ENCODE measurements at regions not wholly inside any gene's neighbourhood (a gene's known extent, or its start where the extent isn't known, plus 50 kb on each side); places are given as distances from the start of the nearest gene placed in this dataset.
"Not testable (repeated sequence)": the region's sequence is repeated elsewhere in the genome, so short reads cannot be mapped to it uniquely, and the experiment has no call there.

GRCh38 chr1:243074224-243074623 lies 180.9 kb downstream of the CEP170 start:
- H3K27me3 Mint-ChIP-seq; H3K4me1 Mint-ChIP-seq; H3K9me3 Mint-ChIP-seq; H3K27ac Mint-ChIP-seq; DNase-seq; H3K4me3 Mint-ChIP-seq; H3K36me3 Mint-ChIP-seq (ENCODE audit: low read depth); intact Hi-C loops (cut with micrococcal nuclease): not testable (repeated sequence)

GRCh38 chr1:243067056-243067455 lies 188.0 kb downstream of the CEP170 start:
- intact Hi-C loops (cut with micrococcal nuclease); H3K9me3 Mint-ChIP-seq; H3K27ac Mint-ChIP-seq; H3K4me1 Mint-ChIP-seq; H3K4me3 Mint-ChIP-seq; DNase-seq; H3K27me3 Mint-ChIP-seq; H3K36me3 Mint-ChIP-seq (ENCODE audit: low read depth): not testable (repeated sequence)

DNA sequence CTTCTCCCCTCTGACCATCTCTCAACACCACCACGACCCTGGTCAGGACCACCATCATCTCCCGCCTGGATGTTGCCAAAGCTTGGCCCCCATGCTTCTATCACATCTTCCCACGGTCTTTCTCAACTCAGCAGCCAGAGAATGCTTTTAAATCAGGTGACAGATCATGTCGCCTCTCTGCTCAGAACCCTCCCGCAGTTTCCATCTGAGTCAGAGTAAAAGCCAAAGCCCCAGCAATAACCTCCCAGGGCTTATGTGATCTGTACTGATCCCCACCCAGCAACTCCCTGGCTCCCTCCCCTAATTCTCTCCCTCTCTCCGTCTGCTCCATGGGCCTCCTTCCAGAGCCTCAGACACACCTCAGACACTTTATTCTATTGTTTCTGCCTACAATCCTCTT lies 193.1 kb downstream of the CEP170 start:
- H3K4me1 Mint-ChIP-seq; H3K4me3 Mint-ChIP-seq; intact Hi-C loops (cut with micrococcal nuclease); H3K36me3 Mint-ChIP-seq (ENCODE audit: low read depth); H3K9me3 Mint-ChIP-seq; H3K27me3 Mint-ChIP-seq; H3K27ac Mint-ChIP-seq; DNase-seq: not testable (repeated sequence)

- H3K36me3 Mint-ChIP-seq (ENCODE audit: low read depth); H3K27me3 Mint-ChIP-seq; DNase-seq; H3K27ac Mint-ChIP-seq; H3K4me3 Mint-ChIP-seq; intact Hi-C loops (cut with micrococcal nuclease); H3K9me3 Mint-ChIP-seq; H3K4me1 Mint-ChIP-seq: not testable (repeated sequence)
Observed at GRCh38 chr1:243055510-243055909, 199.6 kb downstream of the CEP170 start.

- H3K36me3 Mint-ChIP-seq (ENCODE audit: low read depth); H3K4me3 Mint-ChIP-seq; DNase-seq; H3K4me1 Mint-ChIP-seq; H3K27ac Mint-ChIP-seq; H3K27me3 Mint-ChIP-seq; intact Hi-C loops (cut with micrococcal nuclease); H3K9me3 Mint-ChIP-seq: not testable (repeated sequence)
Observed at GRCh38 chr1:243055091-243055490, 200.0 kb downstream of the CEP170 start.

DNA sequence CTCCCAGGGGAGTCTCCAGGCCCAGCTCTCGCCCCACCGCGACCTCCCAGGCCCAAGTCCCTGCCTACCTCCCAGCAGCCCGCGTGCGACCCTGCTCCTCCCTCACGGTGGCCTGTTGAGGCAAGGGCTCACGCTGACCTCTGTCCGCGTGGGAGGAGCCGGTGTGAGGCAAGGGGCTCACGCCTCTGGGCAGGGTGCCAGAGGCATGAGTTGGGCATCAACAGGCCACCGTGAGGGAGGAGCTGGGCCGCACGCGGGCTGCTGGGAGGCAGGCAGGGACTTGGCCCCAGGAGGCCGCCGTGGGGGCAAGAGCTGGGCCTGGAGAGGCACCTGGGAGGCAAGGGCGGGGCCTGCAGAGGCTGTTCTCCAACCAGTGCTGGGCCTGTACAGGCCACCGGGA lies 200.4 kb downstream of the CEP170 start:
- intact Hi-C loops (cut with micrococcal nuclease); H3K4me1 Mint-ChIP-seq; H3K27me3 Mint-ChIP-seq; H3K27ac Mint-ChIP-seq; H3K36me3 Mint-ChIP-seq (ENCODE audit: low read depth); H3K4me3 Mint-ChIP-seq; H3K9me3 Mint-ChIP-seq; DNase-seq: not testable (repeated sequence)

GRCh38 chr1:243053048-243053447 lies 202.0 kb downstream of the CEP170 start:
- intact Hi-C loops (cut with micrococcal nuclease); H3K36me3 Mint-ChIP-seq (ENCODE audit: low read depth): not testable (repeated sequence)

GRCh38 chr1:243050613-243051012 lies 204.5 kb downstream of the CEP170 start:
- H3K4me3 Mint-ChIP-seq; H3K36me3 Mint-ChIP-seq (ENCODE audit: low read depth); H3K4me1 Mint-ChIP-seq; H3K9me3 Mint-ChIP-seq; H3K27me3 Mint-ChIP-seq; intact Hi-C loops (cut with micrococcal nuclease); DNase-seq; H3K27ac Mint-ChIP-seq: not testable (repeated sequence)

More at GRCh38 chr1:243053048-243053447, 202.0 kb downstream of the CEP170 start:
- not testable (repeated sequence) for H3K27me3 Mint-ChIP-seq, H3K27ac Mint-ChIP-seq, H3K4me3 Mint-ChIP-seq, H3K4me1 Mint-ChIP-seq, DNase-seq, H3K9me3 Mint-ChIP-seq

- intact Hi-C loops (cut with micrococcal nuclease); H3K4me1 Mint-ChIP-seq; H3K27ac Mint-ChIP-seq; H3K4me3 Mint-ChIP-seq; H3K27me3 Mint-ChIP-seq; DNase-seq; H3K9me3 Mint-ChIP-seq; H3K36me3 Mint-ChIP-seq (ENCODE audit: low read depth): not testable (repeated sequence)
Observed at GRCh38 chr1:243049716-243050115, 205.4 kb downstream of the CEP170 start.

GRCh38 chr1:243021365-243021764 lies 233.7 kb downstream of the CEP170 start:
- H3K27me3 Mint-ChIP-seq; H3K4me1 Mint-ChIP-seq; H3K4me3 Mint-ChIP-seq; H3K9me3 Mint-ChIP-seq; H3K27ac Mint-ChIP-seq; DNase-seq; H3K36me3 Mint-ChIP-seq (ENCODE audit: low read depth); intact Hi-C loops (cut with micrococcal nuclease): not testable (repeated sequence)

GRCh38 chr1:243019030-243019635 lies 235.9 kb downstream of the CEP170 start:
- H3K36me3 Mint-ChIP-seq (ENCODE audit: low read depth); H3K9me3 Mint-ChIP-seq; H3K27ac Mint-ChIP-seq; intact Hi-C loops (cut with micrococcal nuclease); H3K27me3 Mint-ChIP-seq; H3K4me1 Mint-ChIP-seq; H3K4me3 Mint-ChIP-seq: not testable (repeated sequence)
- peak; percentile 84 for DNase-seq

DNA sequence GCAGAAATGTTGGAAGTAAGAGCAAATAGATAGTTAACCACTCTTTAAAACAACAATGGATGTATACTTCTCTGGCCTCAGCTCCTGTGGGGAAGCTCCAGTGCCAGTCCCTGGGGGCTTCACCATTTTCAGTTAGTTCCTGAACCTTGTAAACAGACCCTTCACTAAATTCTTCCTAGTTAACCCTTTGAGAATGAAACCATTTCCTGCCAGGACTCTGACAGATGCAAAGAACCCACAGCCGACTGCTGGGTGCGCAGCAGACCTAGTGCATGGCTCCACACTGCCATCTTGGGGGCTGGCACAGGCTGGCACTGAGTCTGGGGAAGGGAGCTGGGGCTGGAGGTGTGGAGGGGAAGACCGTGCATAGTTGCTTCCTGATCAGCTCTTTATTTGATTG lies 244.4 kb downstream of the CEP170 start:
- H3K36me3 Mint-ChIP-seq (ENCODE audit: low read depth); H3K27ac Mint-ChIP-seq; H3K27me3 Mint-ChIP-seq; H3K9me3 Mint-ChIP-seq; intact Hi-C loops (cut with micrococcal nuclease); H3K4me1 Mint-ChIP-seq; DNase-seq; H3K4me3 Mint-ChIP-seq: not testable (repeated sequence)

DNA sequence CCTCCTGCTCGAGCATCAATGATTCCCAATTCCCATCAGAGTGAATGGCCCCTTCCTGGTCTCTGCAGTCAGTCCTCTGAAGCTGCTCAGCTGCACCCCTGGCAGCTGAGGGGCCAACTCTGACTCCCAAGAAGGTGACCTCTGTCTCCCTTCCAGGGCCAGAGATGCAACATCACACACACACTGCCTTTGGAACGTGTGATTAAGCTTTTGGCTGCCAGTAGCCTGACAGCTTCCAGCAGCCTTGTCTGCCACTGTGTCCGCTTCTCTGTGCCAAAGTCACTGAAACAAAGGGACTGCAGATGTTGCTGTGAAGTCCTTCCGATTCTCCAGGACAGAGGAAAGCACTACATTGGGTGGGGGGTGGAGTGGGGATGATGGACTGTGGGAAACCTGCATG lies 254.1 kb downstream of the CEP170 start:
- intact Hi-C loops (cut with micrococcal nuclease); H3K9me3 Mint-ChIP-seq; H3K27ac Mint-ChIP-seq; H3K4me3 Mint-ChIP-seq; DNase-seq; H3K27me3 Mint-ChIP-seq; H3K36me3 Mint-ChIP-seq (ENCODE audit: low read depth); H3K4me1 Mint-ChIP-seq: not testable (repeated sequence)

- H3K27me3 Mint-ChIP-seq; H3K4me1 Mint-ChIP-seq; H3K4me3 Mint-ChIP-seq; H3K36me3 Mint-ChIP-seq (ENCODE audit: low read depth); intact Hi-C loops (cut with micrococcal nuclease); DNase-seq; H3K9me3 Mint-ChIP-seq; H3K27ac Mint-ChIP-seq: not testable (repeated sequence)
Observed at GRCh38 chr1:242992776-242993175, 262.3 kb downstream of the CEP170 start.

GRCh38 chr1:242985096-242985495 lies 270.0 kb downstream of the CEP170 start:
- intact Hi-C loops (cut with micrococcal nuclease); DNase-seq; H3K4me3 Mint-ChIP-seq; H3K4me1 Mint-ChIP-seq; H3K27ac Mint-ChIP-seq; H3K36me3 Mint-ChIP-seq (ENCODE audit: low read depth); H3K27me3 Mint-ChIP-seq; H3K9me3 Mint-ChIP-seq: not testable (repeated sequence)
